ENCODE measurements at regions not wholly inside any gene's neighbourhood (a gene's known extent, or its start where the extent isn't known, plus 50 kb on each side); places are given as distances from the start of the nearest gene placed in this dataset.
"Not testable (repeated sequence)": the region's sequence is repeated elsewhere in the genome, so short reads cannot be mapped to it uniquely, and the experiment has no call there.

DNA sequence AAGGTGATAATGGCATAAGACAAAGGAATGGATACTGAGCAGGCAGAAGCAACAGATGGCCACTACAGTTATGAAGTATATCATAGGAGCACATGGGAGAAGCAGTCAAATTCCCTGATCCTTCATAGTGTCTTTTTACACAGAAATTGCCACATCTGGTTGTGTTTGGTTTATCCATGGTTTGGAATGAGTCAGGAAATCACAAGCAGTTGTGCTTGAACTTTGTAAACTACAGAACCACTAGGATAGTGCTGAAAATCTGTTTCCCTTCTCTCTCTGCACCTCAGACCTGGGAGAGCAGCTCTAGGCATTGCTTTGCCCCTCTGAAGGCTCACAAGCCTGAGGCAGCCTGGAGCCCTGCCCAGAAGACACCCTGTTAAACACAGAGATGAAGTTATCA is 134.0 kb downstream of the DMRT2 start:
- DNase-seq (ENCODE audit: low read depth, low spot score) = no peak
- no peak overlapping the region for H3K4me3 ChIP-seq (ENCODE audit: low read depth, low read length)
- ChIA-PET CTCF (no interaction called here), POLR2A (no interaction called here)
- TF ChIP-seq CTCF (IDR thresholded peaks at IDR 0.05; ENCODE audit: insufficient read depth, low read length, missing control alignments) = no peak

DNA sequence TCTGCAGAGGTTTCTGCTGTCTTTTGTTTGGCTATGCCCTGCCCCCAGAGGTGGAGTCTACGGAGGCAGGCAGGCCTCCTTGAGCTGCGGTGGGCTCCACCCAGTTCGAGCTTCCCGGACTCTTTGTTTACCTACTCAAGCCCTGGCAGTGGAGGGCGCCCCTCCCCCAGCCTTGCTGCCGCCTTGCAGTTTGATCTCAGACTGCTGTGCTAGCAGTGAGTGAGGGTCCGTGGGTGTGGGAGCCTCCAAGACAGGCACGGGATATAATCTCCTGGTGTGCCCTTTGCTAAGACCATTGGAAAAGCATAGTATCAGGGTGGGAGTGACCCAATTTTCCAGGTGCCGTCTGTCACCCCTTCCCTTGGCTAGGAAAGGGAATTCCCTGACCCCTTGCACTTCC is 137.0 kb downstream of the DMRT2 start:
- H3K4me3 ChIP-seq (ENCODE audit: low read depth, low read length); CTCF ChIA-PET; POLR2A ChIA-PET; DNase-seq (ENCODE audit: low read depth, low spot score): not testable (repeated sequence)

DNA sequence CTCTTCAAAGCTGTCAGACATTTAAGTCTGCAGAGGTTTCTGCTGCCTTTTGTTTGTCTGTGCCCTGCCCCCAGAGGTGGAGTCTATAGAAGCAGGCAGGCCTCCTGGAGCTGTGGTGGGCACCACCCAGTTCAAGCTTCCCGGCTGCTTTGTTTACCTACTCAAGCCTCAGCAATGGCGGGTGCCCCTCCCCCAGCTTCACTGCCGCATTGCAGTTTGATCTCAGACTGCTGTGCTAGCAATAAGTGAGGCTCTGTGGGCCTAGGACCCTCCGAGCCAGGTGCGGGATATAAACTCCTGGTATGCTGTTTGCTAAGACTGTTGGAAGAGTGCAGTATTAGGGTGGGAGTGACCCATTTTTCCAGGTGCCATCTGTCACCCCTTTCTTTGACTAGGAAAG is 145.5 kb downstream of the DMRT2 start:
- H3K4me3 ChIP-seq (ENCODE audit: low read depth, low read length); DNase-seq (ENCODE audit: low read depth, low spot score); POLR2A ChIA-PET; CTCF ChIA-PET: not testable (repeated sequence)

- TF ChIP-seq CTCF (IDR thresholded peaks at IDR 0.05; ENCODE audit: insufficient read depth, low read length, missing control alignments) = no peak
- ChIA-PET CTCF (no interaction called here), POLR2A (no interaction called here)
- H3K4me3 ChIP-seq (ENCODE audit: low read depth, low read length) = no peak overlapping the region
- no peak for DNase-seq (ENCODE audit: low read depth, low spot score)
Measured at GRCh38 chr9:1198085-1198484, 147.9 kb downstream of the DMRT2 start.

DNA sequence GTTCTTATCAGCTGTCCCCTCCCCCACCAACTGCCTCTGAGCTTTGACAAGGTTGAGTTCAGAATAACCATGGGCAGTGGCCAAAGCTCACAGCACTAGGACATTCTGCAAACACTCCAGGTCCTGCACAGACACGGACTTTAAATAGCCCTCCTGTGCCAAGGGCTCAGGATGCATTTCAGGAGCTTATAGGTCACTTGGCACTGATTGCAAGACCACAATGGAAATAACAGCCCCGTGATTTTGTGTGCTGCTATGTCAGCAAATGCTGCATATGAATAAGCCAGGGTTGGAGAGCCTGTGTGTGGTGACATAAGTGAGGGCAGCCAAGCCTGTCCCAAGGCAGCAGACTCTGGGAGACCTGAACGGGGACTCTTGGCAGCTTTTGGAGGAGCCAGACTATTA is 150.7 kb downstream of the DMRT2 start:
- ChIA-PET POLR2A (no interaction called here), CTCF (no interaction called here)
- no peak for TF ChIP-seq CTCF (IDR thresholded peaks at IDR 0.05; ENCODE audit: insufficient read depth, low read length, missing control alignments)
- no peak overlapping the region for H3K4me3 ChIP-seq (ENCODE audit: low read depth, low read length)
- DNase-seq (ENCODE audit: low read depth, low spot score) = no peak

GRCh38 chr9:1201262-1201661 is 151.1 kb downstream of the DMRT2 start:
- POLR2A ChIA-PET = no interaction called here
- CTCF ChIA-PET = no interaction called here

DNA sequence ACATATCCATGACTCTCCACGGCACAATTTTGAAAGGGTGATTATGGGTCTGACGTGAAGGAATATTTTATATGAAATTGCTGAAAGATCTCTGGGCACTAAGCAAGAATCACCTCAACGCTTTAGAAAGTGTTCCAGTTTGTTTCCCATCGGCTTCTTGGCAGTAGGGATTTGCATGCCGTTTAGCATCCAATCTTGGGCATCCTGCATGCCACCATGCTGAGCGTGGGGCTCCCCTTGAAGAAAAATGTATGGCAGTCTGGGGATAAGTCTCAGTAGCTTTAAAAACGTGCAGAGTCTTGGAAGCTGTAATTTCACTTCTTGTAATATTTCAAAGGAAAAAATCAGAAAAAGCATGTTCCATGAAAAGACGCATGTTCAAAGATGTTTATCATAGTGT is 151.7 kb downstream of the DMRT2 start:
- ChIA-PET CTCF (no interaction called here), POLR2A (no interaction called here)
- TF ChIP-seq CTCF (IDR thresholded peaks at IDR 0.05; ENCODE audit: insufficient read depth, low read length, missing control alignments) = no peak
- no peak overlapping the region for H3K4me3 ChIP-seq (ENCODE audit: low read depth, low read length)
- DNase-seq (ENCODE audit: low read depth, low spot score) = no peak

More at GRCh38 chr9:1201262-1201661, 151.1 kb downstream of the DMRT2 start:
- no peak overlapping the region for H3K4me3 ChIP-seq (ENCODE audit: low read depth, low read length)
- TF ChIP-seq CTCF (IDR thresholded peaks at IDR 0.05; ENCODE audit: insufficient read depth, low read length, missing control alignments) = no peak
- no peak for DNase-seq (ENCODE audit: low read depth, low spot score)

Measured in AG04449 (cell line).